Testis (tissue), 2 donors: ENCODE measurements at regions not wholly inside any gene's neighbourhood (a gene's known extent, or its start where the extent isn't known, plus 50 kb on each side); places are given as distances from the start of the nearest gene placed in this dataset.

Source experiments
- POLR2A ChIP-seq: fragments of 450-650 bp; IDR thresholded peaks from one replicate; pipeline ENCODE4 v1.6.1; 2017; ENCODE audit warnings: antibody characterized with exemption, mild to moderate bottlenecking, moderate library complexity
- TF ChIP-seq, protein P1 (sequence below), 3 experiments: fragments of 450-650 bp in 2 of 3; fragments of 200-600 bp in 1 of 3; sonication (generic) in 1 of 3; IDR thresholded peaks; one replicate each; pipeline ENCODE4 v1.5.1; 2016 to 2019; ENCODE audit warnings: antibody characterized with exemption in 3 of 3, mild to moderate bottlenecking in 2 of 3, moderate library complexity in 1 of 3

GRCh38 chr20:54283253-54283652 is 75.4 kb downstream of the PFDN4 start:
- TF ChIP-seq POLR2A = no peak
- TF ChIP-seq, protein P1, sequence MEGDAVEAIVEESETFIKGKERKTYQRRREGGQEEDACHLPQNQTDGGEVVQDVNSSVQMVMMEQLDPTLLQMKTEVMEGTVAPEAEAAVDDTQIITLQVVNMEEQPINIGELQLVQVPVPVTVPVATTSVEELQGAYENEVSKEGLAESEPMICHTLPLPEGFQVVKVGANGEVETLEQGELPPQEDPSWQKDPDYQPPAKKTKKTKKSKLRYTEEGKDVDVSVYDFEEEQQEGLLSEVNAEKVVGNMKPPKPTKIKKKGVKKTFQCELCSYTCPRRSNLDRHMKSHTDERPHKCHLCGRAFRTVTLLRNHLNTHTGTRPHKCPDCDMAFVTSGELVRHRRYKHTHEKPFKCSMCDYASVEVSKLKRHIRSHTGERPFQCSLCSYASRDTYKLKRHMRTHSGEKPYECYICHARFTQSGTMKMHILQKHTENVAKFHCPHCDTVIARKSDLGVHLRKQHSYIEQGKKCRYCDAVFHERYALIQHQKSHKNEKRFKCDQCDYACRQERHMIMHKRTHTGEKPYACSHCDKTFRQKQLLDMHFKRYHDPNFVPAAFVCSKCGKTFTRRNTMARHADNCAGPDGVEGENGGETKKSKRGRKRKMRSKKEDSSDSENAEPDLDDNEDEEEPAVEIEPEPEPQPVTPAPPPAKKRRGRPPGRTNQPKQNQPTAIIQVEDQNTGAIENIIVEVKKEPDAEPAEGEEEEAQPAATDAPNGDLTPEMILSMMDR (IDR thresholded peaks at IDR 0.05) = no peak
